C1 segment of cervical spinal cord (tissue), 14 donors: ENCODE measurements at regions not wholly inside any gene's neighbourhood (a gene's known extent, or its start where the extent isn't known, plus 50 kb on each side); places are given as distances from the start of the nearest gene placed in this dataset.
"Not testable (repeated sequence)": the region's sequence is repeated elsewhere in the genome, so short reads cannot be mapped to it uniquely, and the experiment has no call there.

Experiments used
- DNase-seq, 14 donors: peaks; one replicate each; lab custom pipeline; 2025; lab: John Stamatoyannopoulos, UW

- DNase-seq, result no peak
Measured at GRCh38 chr11:23143022-23143421, 282.7 kb upstream of the CCDC179 start.

GRCh38 chr11:23151819-23152218 is 291.5 kb upstream of the CCDC179 start:
- no peak for DNase-seq

DNA sequence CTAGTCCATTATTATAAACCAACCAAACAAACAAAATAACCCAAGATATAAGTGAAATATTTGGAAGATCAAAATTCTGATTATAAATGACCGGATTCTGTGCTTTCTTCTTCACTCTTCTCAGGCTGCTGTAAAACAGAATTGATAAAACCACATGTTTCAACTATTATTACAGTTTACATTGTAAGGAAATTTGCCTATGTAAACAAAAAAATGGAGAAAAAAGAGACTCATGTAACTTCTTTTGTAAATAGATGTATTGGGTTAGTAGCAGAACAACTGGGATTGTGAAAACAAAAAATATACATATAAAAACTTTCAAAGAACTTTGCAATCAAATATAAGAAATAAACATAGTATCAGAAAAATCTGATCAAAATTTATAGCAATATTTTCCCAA is 295.2 kb upstream of the CCDC179 start:
- no peak for DNase-seq

- no peak for DNase-seq
Measured at GRCh38 chr11:23164022-23164421, 303.7 kb upstream of the CCDC179 start.

GRCh38 chr11:23166376-23166775 is 306.1 kb upstream of the CCDC179 start:
- no peak for DNase-seq

DNA sequence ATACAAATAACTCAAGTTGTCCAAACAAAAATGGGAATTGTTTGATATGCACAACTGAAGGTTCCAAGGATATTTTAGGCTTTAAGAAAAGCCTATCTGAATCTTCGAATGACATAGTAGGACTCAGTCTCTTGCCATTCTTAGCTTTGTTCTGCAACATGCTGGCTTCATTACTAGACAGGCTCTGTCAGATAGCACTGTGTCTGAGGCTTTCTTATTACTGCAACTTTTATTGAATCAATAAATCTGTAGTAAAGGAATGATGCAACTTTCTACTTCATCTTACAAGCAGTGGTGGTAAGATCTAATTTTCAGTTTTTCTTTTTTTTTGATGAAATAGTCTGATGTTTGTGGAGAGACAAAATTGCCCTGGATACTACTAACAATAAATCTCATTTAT is 319.3 kb upstream of the CCDC179 start:
- DNase-seq, result no peak

- DNase-seq, result no peak
Measured at GRCh38 chr11:23181022-23181807, 320.9 kb upstream of the CCDC179 start.

DNA sequence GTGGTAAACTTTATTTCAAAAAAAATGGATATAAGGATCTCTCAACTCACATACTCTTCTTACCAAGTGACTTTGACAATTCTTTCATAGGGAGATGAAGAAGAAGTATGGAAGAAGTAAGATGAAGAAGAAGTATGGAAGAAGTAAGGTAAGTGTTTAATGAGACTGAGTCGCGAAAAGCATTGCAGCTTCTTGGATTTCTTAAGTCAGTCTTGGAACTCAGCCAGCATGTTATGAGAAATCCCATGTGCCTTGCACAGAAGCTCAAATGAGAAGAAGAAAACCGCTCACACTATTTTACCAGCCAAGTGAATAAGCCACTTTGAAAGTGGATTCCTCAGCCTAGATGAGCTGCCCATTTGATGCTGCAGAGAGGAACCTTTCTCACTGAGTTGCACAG is 332.0 kb upstream of the CCDC179 start:
- DNase-seq, result no peak

DNA sequence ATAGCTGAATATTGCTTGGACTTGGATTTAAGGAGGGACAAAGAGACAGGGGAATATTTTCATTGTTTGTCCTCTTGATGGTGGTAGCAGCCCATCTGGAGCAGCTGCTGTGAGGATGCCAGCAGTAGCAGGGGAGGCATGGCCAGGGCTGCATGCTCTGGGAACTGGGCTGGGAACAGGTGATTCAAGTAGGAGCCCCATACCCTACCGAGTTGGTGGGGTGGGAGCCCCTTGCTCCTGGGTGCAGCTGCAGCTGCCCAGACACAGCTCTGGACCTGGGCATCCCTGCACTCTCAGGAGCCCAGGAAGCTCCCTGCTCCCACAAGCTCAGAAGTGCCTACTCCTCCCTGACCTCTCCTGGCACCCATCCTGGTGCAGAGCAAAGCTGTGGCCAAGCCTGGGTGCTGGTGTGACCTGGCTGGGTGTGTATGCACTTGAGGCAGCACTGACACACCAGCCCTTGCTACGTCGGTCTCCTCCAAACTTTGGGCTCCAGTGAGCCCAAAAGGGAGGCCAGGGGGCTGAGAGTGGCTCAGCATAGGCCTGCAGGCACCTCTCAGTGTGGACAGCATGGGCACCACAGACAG is 341.8 kb upstream of the CCDC179 start:
- DNase-seq, result no peak

DNA sequence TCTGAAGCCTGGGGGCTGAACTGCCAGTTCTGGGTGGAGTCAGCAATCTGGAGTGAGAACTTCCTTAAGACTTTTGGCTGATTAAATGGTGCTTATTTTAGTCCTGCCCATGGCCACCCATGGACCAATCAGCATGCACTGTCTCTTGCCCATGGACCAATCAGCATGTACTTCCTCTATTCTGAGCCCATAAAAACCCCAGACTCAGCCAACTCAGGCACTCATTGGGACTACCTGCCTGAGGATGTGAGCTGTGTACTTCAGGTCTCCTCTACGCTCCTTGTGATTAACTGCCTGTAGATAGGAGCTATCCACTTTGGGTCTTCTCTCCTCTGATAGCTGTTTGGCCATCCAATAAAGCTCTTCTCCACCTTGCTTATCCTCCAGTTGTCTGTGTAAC is 342.3 kb upstream of the CCDC179 start:
- no peak for DNase-seq

DNA sequence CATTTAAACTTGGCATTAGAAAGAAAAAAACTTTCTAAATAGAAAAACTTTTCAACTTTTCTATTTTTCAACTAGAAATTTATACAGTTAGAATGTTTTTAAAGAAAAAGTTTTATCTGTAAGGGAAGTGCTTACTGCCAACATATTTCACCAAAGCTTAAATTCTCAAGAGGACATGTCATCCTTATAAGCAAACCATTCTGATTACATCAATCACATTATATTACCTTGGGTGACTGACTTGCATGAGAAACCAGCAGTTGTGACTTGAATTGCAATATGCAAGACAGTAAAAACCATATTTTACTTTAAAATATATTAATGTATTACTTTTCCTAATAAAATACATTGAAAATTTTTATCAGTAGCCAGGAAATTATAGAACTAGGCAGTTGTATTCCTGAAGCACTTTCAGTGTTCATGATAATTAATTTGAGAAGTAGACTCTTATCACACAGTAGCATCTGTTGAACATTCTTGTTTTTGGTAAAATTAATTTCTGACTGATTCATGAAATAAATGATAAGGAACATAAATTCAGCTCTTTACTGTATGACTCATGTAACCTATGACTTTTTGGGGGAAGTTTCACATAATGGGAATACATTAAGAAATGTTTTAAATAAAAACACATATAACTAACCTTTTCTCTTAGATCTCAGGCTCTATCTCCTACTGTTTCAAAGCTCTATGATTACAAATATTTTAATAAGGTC is 345.0 kb upstream of the CCDC179 start:
- DNase-seq, result no peak

DNA sequence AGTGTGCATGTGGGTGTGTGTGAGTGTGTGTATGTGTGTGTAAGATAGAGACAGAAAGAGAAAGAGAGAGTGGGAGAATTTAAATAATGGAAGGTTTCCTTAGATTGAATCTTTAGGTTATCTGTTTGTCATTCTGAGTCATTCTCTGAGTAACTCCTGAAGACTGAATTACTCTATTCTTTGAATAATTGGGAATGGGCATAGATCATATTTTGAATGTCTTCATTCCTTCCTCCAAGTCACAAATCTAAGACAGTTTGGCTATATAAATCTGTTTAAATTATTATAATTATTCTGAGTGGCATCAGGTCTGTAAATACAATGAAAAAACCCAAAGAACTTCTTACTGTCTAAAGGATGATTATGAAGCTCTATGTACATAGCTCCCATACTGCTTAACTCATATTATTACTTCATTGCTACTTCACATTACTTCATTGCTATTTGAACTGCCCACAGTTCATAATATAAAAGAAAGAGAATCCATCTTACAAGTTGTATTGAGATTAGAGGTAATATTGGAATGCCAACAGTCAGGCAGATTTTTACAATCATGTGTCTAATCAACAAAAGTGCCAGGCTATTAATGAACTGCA is 346.6 kb upstream of the CCDC179 start:
- no peak for DNase-seq

DNA sequence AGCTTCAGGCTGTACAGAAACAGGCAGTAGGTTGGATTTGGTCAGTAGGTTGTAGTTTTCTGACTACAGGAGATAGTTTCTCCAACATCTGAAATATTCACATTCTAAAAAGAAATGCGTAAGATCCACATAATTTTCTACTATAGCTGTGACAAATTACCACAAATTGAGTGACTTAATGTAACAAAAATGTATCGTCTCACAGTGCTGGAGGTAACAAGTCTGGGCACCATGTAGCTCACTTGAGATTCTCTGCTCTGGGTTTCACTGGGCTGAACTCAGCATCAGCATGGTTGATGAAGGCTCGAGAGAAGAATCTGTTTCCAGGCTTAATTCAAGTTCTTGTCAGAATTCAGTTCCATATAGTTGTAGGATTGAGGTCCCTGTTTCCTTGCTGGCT is 350.9 kb upstream of the CCDC179 start:
- no peak for DNase-seq

DNA sequence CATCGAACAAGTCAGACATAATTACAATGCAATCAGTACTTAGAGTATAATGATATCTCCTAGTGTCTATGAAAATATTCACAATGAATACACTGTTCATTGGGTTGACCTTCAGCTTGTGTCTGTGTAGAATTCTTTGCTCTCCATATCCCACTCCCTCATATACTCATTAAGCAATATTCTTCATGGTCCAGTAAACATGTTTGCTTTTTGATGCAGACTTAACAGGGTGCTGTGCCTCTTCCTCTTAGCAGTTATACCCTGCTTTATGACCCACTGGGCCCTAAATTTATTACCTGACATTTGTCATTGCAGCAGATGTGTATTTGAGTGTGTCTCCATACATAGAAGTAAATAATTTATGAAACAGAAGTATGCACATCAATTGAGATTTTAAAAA is 352.5 kb upstream of the CCDC179 start:
- no peak for DNase-seq

DNA sequence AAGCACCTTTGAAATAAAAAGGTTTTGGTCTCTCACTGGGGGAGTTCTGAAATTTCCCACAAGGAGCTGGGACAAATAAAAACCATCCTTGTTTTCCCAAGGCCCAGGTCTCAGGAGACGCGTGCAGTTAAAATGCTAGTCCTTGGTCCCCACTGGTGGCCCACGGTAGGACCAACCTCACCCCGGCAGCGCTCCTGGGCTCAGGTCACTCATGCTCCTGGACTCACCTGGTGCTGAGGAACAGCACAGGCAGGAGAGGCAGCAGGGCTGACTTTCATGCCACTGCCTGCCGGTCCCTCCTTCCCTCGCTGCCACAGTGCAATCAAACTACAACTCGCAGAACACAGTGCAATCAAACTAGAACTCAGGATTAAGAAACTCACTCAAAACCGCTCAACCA is 356.8 kb upstream of the CCDC179 start:
- DNase-seq, result no peak

- not testable (repeated sequence) for DNase-seq
Measured at GRCh38 chr11:23220086-23220485, 359.8 kb upstream of the CCDC179 start.

GRCh38 chr11:23221366-23221765 is 361.1 kb upstream of the CCDC179 start:
- no peak for DNase-seq

DNA sequence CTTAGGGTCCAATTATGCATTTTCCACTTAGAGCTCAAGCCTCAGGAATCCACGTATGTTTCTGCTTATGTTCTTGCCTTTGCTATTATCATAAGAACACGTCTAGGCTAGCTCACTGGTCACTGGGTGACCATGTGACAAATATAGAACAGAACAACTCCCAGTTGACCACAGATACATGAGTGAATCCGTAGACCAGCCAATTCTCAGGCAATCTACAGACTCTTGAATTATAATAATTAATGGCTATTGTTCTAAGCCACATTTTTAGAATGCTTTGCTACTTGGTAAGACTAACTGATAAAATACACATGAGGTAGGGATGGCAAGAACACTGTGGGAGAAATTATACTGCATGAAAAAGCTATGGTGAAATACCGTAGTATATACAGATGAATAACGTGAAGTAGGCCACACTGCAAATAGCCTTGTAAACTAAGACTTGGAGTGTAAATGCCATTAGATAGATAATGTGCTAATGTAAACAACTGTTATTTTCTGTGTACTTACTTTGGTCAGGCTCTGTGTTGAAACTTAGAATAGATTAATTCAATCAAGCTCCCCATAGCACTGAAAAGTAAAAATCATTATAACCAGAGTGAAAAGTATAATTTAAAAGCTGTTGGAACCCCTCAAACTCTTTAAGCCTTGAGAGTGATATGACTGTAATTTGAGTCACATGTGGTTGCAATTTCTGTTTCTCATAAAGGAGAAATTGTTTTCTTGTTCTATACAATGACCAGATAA is 366.2 kb upstream of the CCDC179 start:
- DNase-seq, result no peak

- no peak for DNase-seq
Measured at GRCh38 chr11:23227078-23227445, 366.8 kb upstream of the CCDC179 start.

- DNase-seq, result no peak
Measured at GRCh38 chr11:23232652-23233051, 372.4 kb upstream of the CCDC179 start.

- no peak for DNase-seq
Measured at GRCh38 chr11:23233075-23233474, 372.8 kb upstream of the CCDC179 start.
